ENCODE measurements at regions not wholly inside any gene's neighbourhood (a gene's known extent, or its start where the extent isn't known, plus 50 kb on each side); places are given as distances from the start of the nearest gene placed in this dataset.
"Not testable (repeated sequence)": the region's sequence is repeated elsewhere in the genome, so short reads cannot be mapped to it uniquely, and the experiment has no call there.

GRCh38 chrX:140163371-140164159, 198.2 kb upstream of the CXorf66 start:
- no peak for TF ChIP-seq ZNF274 (IDR thresholded peaks at IDR 0.05; ENCODE audit: low read depth, low read length)
- no peak overlapping the region for H3K4me3 ChIP-seq (ENCODE audit: low read length)

GRCh38 chrX:140157611-140158010, 192.3 kb upstream of the CXorf66 start:
- no peak for TF ChIP-seq ZNF274 (IDR thresholded peaks at IDR 0.05; ENCODE audit: low read depth, low read length)
- no peak overlapping the region for H3K4me3 ChIP-seq (ENCODE audit: low read length)

- H3K4me3 ChIP-seq (ENCODE audit: low read length), result no peak overlapping the region
- TF ChIP-seq ZNF274 (IDR thresholded peaks at IDR 0.05; ENCODE audit: low read depth, low read length), result no peak
Measured at GRCh38 chrX:140157143-140157542, 191.8 kb upstream of the CXorf66 start.

GRCh38 chrX:140151316-140151715, 186.0 kb upstream of the CXorf66 start:
- TF ChIP-seq ZNF274 (IDR thresholded peaks at IDR 0.05; ENCODE audit: low read depth, low read length), result no peak
- no peak overlapping the region for H3K4me3 ChIP-seq (ENCODE audit: low read length)

GRCh38 chrX:140149761-140150160, 184.4 kb upstream of the CXorf66 start:
- TF ChIP-seq ZNF274 (IDR thresholded peaks at IDR 0.05; ENCODE audit: low read depth, low read length), result no peak
- no peak overlapping the region for H3K4me3 ChIP-seq (ENCODE audit: low read length)

GRCh38 chrX:140141444-140142029, 176.2 kb upstream of the CXorf66 start:
- no peak for TF ChIP-seq ZNF274 (IDR thresholded peaks at IDR 0.05; ENCODE audit: low read depth, low read length)

GRCh38 chrX:140138492-140138891, 173.2 kb upstream of the CXorf66 start:
- not testable (repeated sequence) for H3K4me3 ChIP-seq (ENCODE audit: low read length)

More at GRCh38 chrX:140141444-140142029, 176.2 kb upstream of the CXorf66 start:
- no peak overlapping the region for H3K4me3 ChIP-seq (ENCODE audit: low read length)

GRCh38 chrX:140138065-140138464, 172.7 kb upstream of the CXorf66 start:
- not testable (repeated sequence) for H3K4me3 ChIP-seq (ENCODE audit: low read length)

- TF ChIP-seq ZNF274 (IDR thresholded peaks at IDR 0.05; ENCODE audit: low read depth, low read length), result no peak
- H3K4me3 ChIP-seq (ENCODE audit: low read length), result no peak overlapping the region; the same call in 1 of the 2 replicates
Measured at GRCh38 chrX:140132937-140133336, 167.6 kb upstream of the CXorf66 start.

GRCh38 chrX:140123446-140123845, 158.1 kb upstream of the CXorf66 start:
- no peak for TF ChIP-seq ZNF274 (IDR thresholded peaks at IDR 0.05; ENCODE audit: low read depth, low read length)
- H3K4me3 ChIP-seq (ENCODE audit: low read length), result no peak overlapping the region

- H3K4me3 ChIP-seq (ENCODE audit: low read length), result not testable (repeated sequence)
Measured at GRCh38 chrX:140114059-140114458, 148.7 kb upstream of the CXorf66 start.

GRCh38 chrX:140110081-140110650, 144.8 kb upstream of the CXorf66 start:
- no peak overlapping the region for H3K4me3 ChIP-seq (ENCODE audit: low read length)
- no peak for TF ChIP-seq ZNF274 (IDR thresholded peaks at IDR 0.05; ENCODE audit: low read depth, low read length)

- H3K4me3 ChIP-seq (ENCODE audit: low read length), result no peak overlapping the region
- TF ChIP-seq ZNF274 (IDR thresholded peaks at IDR 0.05; ENCODE audit: low read depth, low read length), result no peak
Measured at GRCh38 chrX:140104760-140105159, 139.4 kb upstream of the CXorf66 start.

GRCh38 chrX:140099221-140099620, 133.9 kb upstream of the CXorf66 start:
- H3K4me3 ChIP-seq (ENCODE audit: low read length), result no peak overlapping the region
- no peak for TF ChIP-seq ZNF274 (IDR thresholded peaks at IDR 0.05; ENCODE audit: low read depth, low read length)

GRCh38 chrX:140092121-140092520, 126.8 kb upstream of the CXorf66 start:
- no peak overlapping the region for H3K4me3 ChIP-seq (ENCODE audit: low read length)
- TF ChIP-seq ZNF274 (IDR thresholded peaks at IDR 0.05; ENCODE audit: low read depth, low read length), result no peak
